ENCODE measurements at regions not wholly inside any gene's neighbourhood (a gene's known extent, or its start where the extent isn't known, plus 50 kb on each side); places are given as distances from the start of the nearest gene placed in this dataset.
"Not testable (repeated sequence)": the region's sequence is repeated elsewhere in the genome, so short reads cannot be mapped to it uniquely, and the experiment has no call there.

DNA sequence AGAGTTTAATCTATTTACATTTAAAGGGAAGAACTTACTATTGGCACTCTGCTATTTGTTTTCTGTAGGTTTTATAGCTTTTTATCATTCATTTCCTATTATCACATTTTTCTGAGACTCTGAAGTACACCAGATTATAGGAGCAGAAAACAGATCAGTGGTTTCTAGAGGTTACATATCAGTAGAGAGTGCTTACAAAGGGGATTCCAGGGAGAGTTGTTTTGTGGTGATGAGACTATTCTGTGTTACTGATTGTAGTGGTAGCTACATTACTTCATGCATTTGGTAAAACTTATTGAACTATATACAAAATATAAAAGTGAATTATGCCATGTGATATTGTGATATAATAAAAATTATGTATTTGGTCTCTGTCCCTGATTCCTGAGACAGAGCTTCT lies 259.2 kb downstream of the SPATA31A6 start:
- not testable (repeated sequence) for TF ChIP-seq EZH2 (IDR thresholded peaks at IDR 0.05; ENCODE audit: borderline replicate concordance); EZH2phosphoT487 (IDR thresholded peaks at IDR 0.05; ENCODE audit: low read depth, severe bottlenecking, unreplicated experiment)
- TF ChIP-seq, protein P1, sequence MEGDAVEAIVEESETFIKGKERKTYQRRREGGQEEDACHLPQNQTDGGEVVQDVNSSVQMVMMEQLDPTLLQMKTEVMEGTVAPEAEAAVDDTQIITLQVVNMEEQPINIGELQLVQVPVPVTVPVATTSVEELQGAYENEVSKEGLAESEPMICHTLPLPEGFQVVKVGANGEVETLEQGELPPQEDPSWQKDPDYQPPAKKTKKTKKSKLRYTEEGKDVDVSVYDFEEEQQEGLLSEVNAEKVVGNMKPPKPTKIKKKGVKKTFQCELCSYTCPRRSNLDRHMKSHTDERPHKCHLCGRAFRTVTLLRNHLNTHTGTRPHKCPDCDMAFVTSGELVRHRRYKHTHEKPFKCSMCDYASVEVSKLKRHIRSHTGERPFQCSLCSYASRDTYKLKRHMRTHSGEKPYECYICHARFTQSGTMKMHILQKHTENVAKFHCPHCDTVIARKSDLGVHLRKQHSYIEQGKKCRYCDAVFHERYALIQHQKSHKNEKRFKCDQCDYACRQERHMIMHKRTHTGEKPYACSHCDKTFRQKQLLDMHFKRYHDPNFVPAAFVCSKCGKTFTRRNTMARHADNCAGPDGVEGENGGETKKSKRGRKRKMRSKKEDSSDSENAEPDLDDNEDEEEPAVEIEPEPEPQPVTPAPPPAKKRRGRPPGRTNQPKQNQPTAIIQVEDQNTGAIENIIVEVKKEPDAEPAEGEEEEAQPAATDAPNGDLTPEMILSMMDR (IDR thresholded peaks at IDR 0.05; ENCODE audit: poor library complexity) = not testable (repeated sequence)

Measured in hepatocyte (in vitro differentiated cells).